T-helper 2 cell treated with Interferon-gamma antibody and Interleukin-4, amounts not matched to agents 5 μg/mL and 100 μg/mL, for 36 hours (primary cell): ENCODE measurements at regions not wholly inside any gene's neighbourhood (a gene's known extent, or its start where the extent isn't known, plus 50 kb on each side); places are given as distances from the start of the nearest gene placed in this dataset.

Source experiments
- DNase-seq: peaks from one replicate; pipeline ENCODE4 v3.0.0; 2021; ENCODE audit warnings: low spot score
- H3K27ac Mint-ChIP-seq: one replicate; pipeline ENCODE4 v1.8.0; 2021; ENCODE audit warnings: mild to moderate bottlenecking, mixed read lengths
- H3K27me3 Mint-ChIP-seq: one replicate; pipeline ENCODE4 v1.8.0; 2021; ENCODE audit warnings: low read depth, mixed read lengths
- H3K36me3 Mint-ChIP-seq: one replicate; pipeline ENCODE4 v1.8.0; 2021; ENCODE audit warnings: low read depth, mixed read lengths
- H3K4me1 Mint-ChIP-seq: one replicate; pipeline ENCODE4 v1.8.0; 2021; ENCODE audit warnings: low read depth, mixed read lengths
- H3K4me3 Mint-ChIP-seq: one replicate; pipeline ENCODE4 v1.8.0; 2022; ENCODE audit warnings: mild to moderate bottlenecking, moderate library complexity, mixed read lengths
- H3K9me3 Mint-ChIP-seq: one replicate; pipeline ENCODE4 v1.8.0; 2021; ENCODE audit warnings: mixed read lengths

GRCh38 chr21:20698585-20698984 lies 299.6 kb upstream of the NCAM2 start:
- H3K9me3 Mint-ChIP-seq, result peaks cover 56% of the 10 kb centered on the region
- no peaks in the 10 kb centered on the region for H3K27me3 Mint-ChIP-seq
- no peak for DNase-seq
- H3K4me1 Mint-ChIP-seq, result no peaks in the 10 kb centered on the region
- H3K4me3 Mint-ChIP-seq, result no peak overlapping the region
- no peaks in the 10 kb centered on the region for H3K36me3 Mint-ChIP-seq
- H3K27ac Mint-ChIP-seq, result no peak overlapping the region

- Mint-ChIP-seq H3K36me3 (no peaks in the 10 kb centered on the region), H3K27me3 (no peaks in the 10 kb centered on the region), H3K9me3 (peaks cover 56% of the 10 kb centered on the region), H3K4me3 (no peak overlapping the region), H3K27ac (no peak overlapping the region), H3K4me1 (no peaks in the 10 kb centered on the region)
- no peak for DNase-seq
Measured at GRCh38 chr21:20701235-20701634, 297.0 kb upstream of the NCAM2 start.

- no peak for DNase-seq
- H3K4me1 Mint-ChIP-seq, result no peaks in the 10 kb centered on the region
- H3K4me3 Mint-ChIP-seq, result no peak overlapping the region
- no peaks in the 10 kb centered on the region for H3K36me3 Mint-ChIP-seq
- H3K27me3 Mint-ChIP-seq, result no peaks in the 10 kb centered on the region
- H3K27ac Mint-ChIP-seq, result no peak overlapping the region
- peaks cover 44% of the 10 kb centered on the region for H3K9me3 Mint-ChIP-seq
Measured at GRCh38 chr21:20703112-20703767, 295.0 kb upstream of the NCAM2 start.

GRCh38 chr21:20720623-20721022 lies 277.6 kb upstream of the NCAM2 start:
- Mint-ChIP-seq H3K27ac (no peak overlapping the region), H3K27me3 (no peaks in the 10 kb centered on the region), H3K4me3 (no peak overlapping the region), H3K9me3 (peaks cover 42% of the 10 kb centered on the region), H3K36me3 (no peaks in the 10 kb centered on the region), H3K4me1 (no peaks in the 10 kb centered on the region)
- no peak for DNase-seq

- Mint-ChIP-seq H3K27ac (no peak overlapping the region), H3K9me3 (peaks cover 39% of the 10 kb centered on the region), H3K36me3 (no peaks in the 10 kb centered on the region), H3K27me3 (no peaks in the 10 kb centered on the region), H3K4me1 (no peaks in the 10 kb centered on the region), H3K4me3 (no peak overlapping the region)
- DNase-seq, result no peak
Measured at GRCh38 chr21:20721151-20721550, 277.1 kb upstream of the NCAM2 start.

- no peaks in the 10 kb centered on the region for H3K36me3 Mint-ChIP-seq
- H3K9me3 Mint-ChIP-seq, result peaks cover 41% of the 10 kb centered on the region
- H3K27me3 Mint-ChIP-seq, result no peaks in the 10 kb centered on the region
Measured at GRCh38 chr21:20728691-20729090, 269.5 kb upstream of the NCAM2 start.

GRCh38 chr21:20729376-20729775 lies 268.8 kb upstream of the NCAM2 start:
- Mint-ChIP-seq H3K27me3 (no peaks in the 10 kb centered on the region), H3K9me3 (peaks cover 46% of the 10 kb centered on the region), H3K36me3 (no peaks in the 10 kb centered on the region), H3K4me3 (no peak overlapping the region), H3K27ac (no peak overlapping the region), H3K4me1 (no peaks in the 10 kb centered on the region)
- no peak for DNase-seq

More at GRCh38 chr21:20728691-20729090, 269.5 kb upstream of the NCAM2 start:
- H3K4me3 Mint-ChIP-seq, result no peak overlapping the region
- no peak for DNase-seq
- H3K4me1 Mint-ChIP-seq, result no peaks in the 10 kb centered on the region
- H3K27ac Mint-ChIP-seq, result no peak overlapping the region

- Mint-ChIP-seq H3K36me3 (no peaks in the 10 kb centered on the region), H3K4me3 (no peak overlapping the region), H3K9me3 (peaks cover 53% of the 10 kb centered on the region), H3K27me3 (no peaks in the 10 kb centered on the region), H3K4me1 (no peaks in the 10 kb centered on the region), H3K27ac (no peak overlapping the region)
- no peak for DNase-seq
Measured at GRCh38 chr21:20730441-20730840, 267.8 kb upstream of the NCAM2 start.

- H3K9me3 Mint-ChIP-seq, result peaks cover 56% of the 10 kb centered on the region
- no peak overlapping the region for H3K27ac Mint-ChIP-seq
- no peaks in the 10 kb centered on the region for H3K27me3 Mint-ChIP-seq
- no peak for DNase-seq
- H3K4me3 Mint-ChIP-seq, result no peak overlapping the region
- H3K36me3 Mint-ChIP-seq, result no peaks in the 10 kb centered on the region
- H3K4me1 Mint-ChIP-seq, result no peaks in the 10 kb centered on the region
Measured at GRCh38 chr21:20735257-20735656, 263.0 kb upstream of the NCAM2 start.

GRCh38 chr21:20737227-20737913 lies 260.8 kb upstream of the NCAM2 start:
- no peak overlapping the region for H3K4me3 Mint-ChIP-seq
- no peaks in the 10 kb centered on the region for H3K27me3 Mint-ChIP-seq
- no peak overlapping the region for H3K27ac Mint-ChIP-seq
- no peak for DNase-seq
- H3K4me1 Mint-ChIP-seq, result no peaks in the 10 kb centered on the region
- no peaks in the 10 kb centered on the region for H3K36me3 Mint-ChIP-seq
- peaks cover 48% of the 10 kb centered on the region for H3K9me3 Mint-ChIP-seq

- Mint-ChIP-seq H3K36me3 (no peaks in the 10 kb centered on the region), H3K4me3 (no peak overlapping the region), H3K9me3 (peaks cover 47% of the 10 kb centered on the region), H3K4me1 (no peaks in the 10 kb centered on the region), H3K27ac (no peak overlapping the region), H3K27me3 (no peaks in the 10 kb centered on the region)
- no peak for DNase-seq
Measured at GRCh38 chr21:20739421-20739820, 258.8 kb upstream of the NCAM2 start.

GRCh38 chr21:20741445-20741844 lies 256.8 kb upstream of the NCAM2 start:
- Mint-ChIP-seq H3K36me3 (no peaks in the 10 kb centered on the region), H3K9me3 (peaks cover 43% of the 10 kb centered on the region), H3K27me3 (no peaks in the 10 kb centered on the region), H3K27ac (no peak overlapping the region), H3K4me1 (no peaks in the 10 kb centered on the region), H3K4me3 (no peak overlapping the region)
- no peak for DNase-seq

GRCh38 chr21:20760221-20760620 lies 238.0 kb upstream of the NCAM2 start:
- DNase-seq, result no peak
- Mint-ChIP-seq H3K27ac (no peak overlapping the region), H3K9me3 (peaks cover 44% of the 10 kb centered on the region), H3K27me3 (no peaks in the 10 kb centered on the region), H3K4me3 (no peak overlapping the region), H3K36me3 (no peaks in the 10 kb centered on the region), H3K4me1 (no peaks in the 10 kb centered on the region)

GRCh38 chr21:20774737-20775136 lies 223.5 kb upstream of the NCAM2 start:
- Mint-ChIP-seq H3K4me3 (no peak overlapping the region), H3K4me1 (no peaks in the 10 kb centered on the region), H3K9me3 (peaks cover 37% of the 10 kb centered on the region), H3K27me3 (no peaks in the 10 kb centered on the region), H3K36me3 (no peaks in the 10 kb centered on the region), H3K27ac (no peak overlapping the region)
- no peak for DNase-seq

GRCh38 chr21:20779321-20779720 lies 218.9 kb upstream of the NCAM2 start:
- no peaks in the 10 kb centered on the region for H3K27me3 Mint-ChIP-seq
- no peaks in the 10 kb centered on the region for H3K4me1 Mint-ChIP-seq
- H3K4me3 Mint-ChIP-seq, result no peak overlapping the region
- H3K9me3 Mint-ChIP-seq, result peaks cover 26% of the 10 kb centered on the region
- H3K36me3 Mint-ChIP-seq, result no peaks in the 10 kb centered on the region
- no peak for DNase-seq
- H3K27ac Mint-ChIP-seq, result no peak overlapping the region
